ENCODE measurements at regions not wholly inside any gene's neighbourhood (a gene's known extent, or its start where the extent isn't known, plus 50 kb on each side); places are given as distances from the start of the nearest gene placed in this dataset.
"Not testable (repeated sequence)": the region's sequence is repeated elsewhere in the genome, so short reads cannot be mapped to it uniquely, and the experiment has no call there.

DNA sequence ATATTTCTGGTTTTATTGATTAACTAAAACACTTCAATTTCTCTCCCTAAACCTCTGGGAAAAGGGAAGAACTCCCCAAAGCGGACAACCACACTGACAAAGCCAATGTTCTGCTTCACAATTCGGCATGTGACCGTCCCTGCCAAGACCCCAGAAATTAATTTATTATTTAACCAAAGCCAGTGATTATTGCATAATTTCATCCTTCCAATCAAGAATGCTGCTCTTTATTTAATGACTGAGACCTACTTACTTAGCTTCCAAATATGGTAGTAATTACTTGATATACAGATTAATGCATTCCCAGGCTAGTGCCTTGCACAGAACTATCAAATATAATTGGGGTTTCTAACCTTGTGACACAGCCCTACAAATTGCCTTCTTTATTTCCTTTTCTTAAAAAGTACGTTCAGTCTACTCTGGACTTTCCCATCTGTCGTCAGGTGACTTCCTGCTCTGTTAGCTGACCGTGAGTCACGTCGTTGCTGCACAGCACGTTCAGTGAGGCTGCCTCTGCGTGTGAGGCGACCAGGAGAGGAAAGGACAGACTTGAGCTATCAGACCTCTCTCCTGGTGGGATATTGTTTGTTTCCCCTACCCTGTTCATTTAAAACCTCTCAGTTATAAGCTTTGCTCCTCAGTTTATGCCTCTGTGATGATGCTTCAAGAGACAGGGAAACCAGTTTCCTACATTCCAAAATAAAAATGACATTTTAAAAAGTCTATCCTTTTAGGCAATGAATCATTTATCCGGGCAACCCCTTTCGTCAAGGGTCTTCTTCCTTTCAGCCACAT, 55.7 kb upstream of the TNFAIP3 start:
- no peaks in the 10 kb centered on the region for H3K9me3 ChIP-seq (ENCODE audit: control insufficient read depth, low read length)
- H3K27me3 ChIP-seq (ENCODE audit: control insufficient read depth, insufficient read depth, low read length) = no peaks in the 10 kb centered on the region
- no peaks in the 10 kb centered on the region for H3K36me3 ChIP-seq (ENCODE audit: control insufficient read depth, insufficient read depth, low read length)
- H3K4me3 ChIP-seq (ENCODE audit: low read depth, low read length) = no peak overlapping the region
- H3K9ac ChIP-seq = no peak overlapping the region
- TF ChIP-seq, protein P1, sequence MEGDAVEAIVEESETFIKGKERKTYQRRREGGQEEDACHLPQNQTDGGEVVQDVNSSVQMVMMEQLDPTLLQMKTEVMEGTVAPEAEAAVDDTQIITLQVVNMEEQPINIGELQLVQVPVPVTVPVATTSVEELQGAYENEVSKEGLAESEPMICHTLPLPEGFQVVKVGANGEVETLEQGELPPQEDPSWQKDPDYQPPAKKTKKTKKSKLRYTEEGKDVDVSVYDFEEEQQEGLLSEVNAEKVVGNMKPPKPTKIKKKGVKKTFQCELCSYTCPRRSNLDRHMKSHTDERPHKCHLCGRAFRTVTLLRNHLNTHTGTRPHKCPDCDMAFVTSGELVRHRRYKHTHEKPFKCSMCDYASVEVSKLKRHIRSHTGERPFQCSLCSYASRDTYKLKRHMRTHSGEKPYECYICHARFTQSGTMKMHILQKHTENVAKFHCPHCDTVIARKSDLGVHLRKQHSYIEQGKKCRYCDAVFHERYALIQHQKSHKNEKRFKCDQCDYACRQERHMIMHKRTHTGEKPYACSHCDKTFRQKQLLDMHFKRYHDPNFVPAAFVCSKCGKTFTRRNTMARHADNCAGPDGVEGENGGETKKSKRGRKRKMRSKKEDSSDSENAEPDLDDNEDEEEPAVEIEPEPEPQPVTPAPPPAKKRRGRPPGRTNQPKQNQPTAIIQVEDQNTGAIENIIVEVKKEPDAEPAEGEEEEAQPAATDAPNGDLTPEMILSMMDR (IDR thresholded peaks at IDR 0.05) = no peak
- no peaks in the 10 kb centered on the region for H3K4me1 ChIP-seq
- peak overlapping the region; percentile 1 for H3K4me2 ChIP-seq (ENCODE audit: low read length)
- no peak overlapping the region for H3K27ac ChIP-seq
- no peak overlapping the region for H2AFZ ChIP-seq
- H3K79me2 ChIP-seq = no peaks in the 10 kb centered on the region

DNA sequence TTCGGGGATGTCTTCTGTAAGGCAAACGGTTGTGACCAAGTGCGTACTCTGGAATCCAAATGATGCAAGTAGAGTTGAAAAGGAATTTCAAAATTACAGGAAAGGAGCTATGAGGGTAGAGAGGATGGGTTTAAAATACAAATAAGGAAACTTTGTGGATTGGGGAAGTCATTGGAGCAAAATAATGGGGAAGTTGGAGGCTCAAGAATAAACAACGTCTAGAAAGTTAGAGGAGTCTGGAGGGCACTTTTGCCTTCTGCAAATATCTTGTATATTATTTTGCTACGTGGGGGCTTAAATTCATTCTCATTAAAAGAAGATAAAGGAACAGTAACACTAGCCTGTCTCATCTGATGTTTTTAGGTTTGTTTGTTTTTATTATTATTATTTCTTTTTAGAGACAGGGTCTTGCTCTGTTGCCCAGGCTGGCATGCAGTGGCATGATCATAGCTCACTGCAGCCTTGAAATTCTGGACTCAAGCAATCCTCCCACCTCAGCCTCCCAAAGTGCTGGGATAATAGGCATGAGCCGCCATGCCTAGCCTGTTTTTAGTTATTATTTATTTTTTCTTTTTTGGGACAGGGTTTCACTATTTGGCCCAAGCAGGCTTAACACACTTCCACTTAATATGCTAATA, 55.0 kb upstream of the TNFAIP3 start:
- no peaks in the 10 kb centered on the region for H3K36me3 ChIP-seq (ENCODE audit: control insufficient read depth, insufficient read depth, low read length)
- no peak overlapping the region for H3K27ac ChIP-seq
- no peaks in the 10 kb centered on the region for H3K4me1 ChIP-seq
- no peak overlapping the region for H3K4me2 ChIP-seq (ENCODE audit: low read length)
- TF ChIP-seq, protein P1 (IDR thresholded peaks at IDR 0.05) = no peak
- H3K79me2 ChIP-seq = no peaks in the 10 kb centered on the region
- H2AFZ ChIP-seq = no peak overlapping the region
- H3K4me3 ChIP-seq (ENCODE audit: low read depth, low read length) = no peak overlapping the region
- no peaks in the 10 kb centered on the region for H3K9me3 ChIP-seq (ENCODE audit: control insufficient read depth, low read length)
- H3K27me3 ChIP-seq (ENCODE audit: control insufficient read depth, insufficient read depth, low read length) = no peaks in the 10 kb centered on the region
- no peak overlapping the region for H3K9ac ChIP-seq

DNA sequence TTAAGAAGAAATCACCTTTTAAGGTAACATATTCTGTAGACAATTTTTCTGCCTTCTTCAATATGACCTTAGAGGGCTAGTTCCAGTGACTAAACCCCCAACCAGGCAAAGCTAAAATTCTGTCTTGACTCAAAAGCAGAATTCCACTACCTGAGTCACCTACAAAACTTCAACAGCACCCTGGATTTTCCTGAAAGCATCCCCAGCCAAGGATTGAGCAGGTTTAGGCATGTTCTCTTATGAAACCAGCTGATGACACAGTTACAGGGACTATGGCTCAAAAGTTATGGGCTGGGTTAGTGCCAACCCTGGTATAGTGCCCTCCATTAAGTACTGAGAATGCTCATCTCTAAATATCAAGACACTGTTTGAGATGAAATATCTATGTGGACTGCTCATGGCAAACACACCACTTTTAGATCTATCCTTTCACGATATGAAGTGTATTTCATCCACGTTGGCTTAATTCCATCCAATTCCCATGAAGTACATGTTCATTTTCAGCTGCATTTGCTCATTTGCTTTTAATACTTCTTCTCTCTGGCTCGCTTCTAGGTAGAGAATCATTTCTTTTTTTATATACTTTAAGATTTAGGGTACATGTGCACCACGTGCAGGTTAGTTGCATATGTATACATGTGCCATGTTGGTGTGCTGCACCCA, 53.6 kb upstream of the TNFAIP3 start:
- no peaks in the 10 kb centered on the region for H3K79me2 ChIP-seq
- TF ChIP-seq, protein P1 (IDR thresholded peaks at IDR 0.05) = no peak
- no peaks in the 10 kb centered on the region for H3K4me1 ChIP-seq

DNA sequence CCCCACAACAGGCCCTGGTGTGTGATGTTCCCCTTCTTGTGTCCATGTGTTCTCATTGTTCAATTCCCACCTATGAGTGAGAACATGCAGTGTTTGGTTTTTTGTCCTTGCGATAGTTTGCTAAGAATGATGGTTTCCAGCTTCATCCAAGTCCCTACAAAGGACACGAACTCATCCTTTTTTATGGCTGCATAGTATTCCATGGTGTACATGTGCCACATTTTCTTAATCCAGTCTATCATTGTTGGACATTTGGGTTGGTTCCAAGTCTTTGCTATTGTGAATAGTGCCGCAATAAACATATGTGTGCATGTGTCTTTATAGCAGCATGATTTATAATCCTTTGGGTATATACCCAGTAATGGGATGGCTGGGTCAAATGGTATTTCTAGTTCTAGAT, 53.0 kb upstream of the TNFAIP3 start:
- H3K4me1 ChIP-seq; H3K27me3 ChIP-seq (ENCODE audit: control insufficient read depth, insufficient read depth, low read length); H3K79me2 ChIP-seq; H3K9me3 ChIP-seq (ENCODE audit: control insufficient read depth, low read length); H3K27ac ChIP-seq; H3K9ac ChIP-seq; H3K4me2 ChIP-seq (ENCODE audit: low read length); H2AFZ ChIP-seq; H3K4me3 ChIP-seq (ENCODE audit: low read depth, low read length); H3K36me3 ChIP-seq (ENCODE audit: control insufficient read depth, insufficient read depth, low read length): not testable (repeated sequence)

More for the DNA sequence above, 53.6 kb upstream of the TNFAIP3 start:
- Histone ChIP-seq H3K9ac (no peak overlapping the region), H2AFZ (no peak overlapping the region), H3K36me3 (ENCODE audit: control insufficient read depth, insufficient read depth, low read length) (no peaks in the 10 kb centered on the region), H3K27ac (no peak overlapping the region), H3K9me3 (ENCODE audit: control insufficient read depth, low read length) (no peaks in the 10 kb centered on the region), H3K4me2 (ENCODE audit: low read length) (no peak overlapping the region), H3K27me3 (ENCODE audit: control insufficient read depth, insufficient read depth, low read length) (no peaks in the 10 kb centered on the region), H3K4me3 (ENCODE audit: low read depth, low read length) (no peak overlapping the region)

DNA sequence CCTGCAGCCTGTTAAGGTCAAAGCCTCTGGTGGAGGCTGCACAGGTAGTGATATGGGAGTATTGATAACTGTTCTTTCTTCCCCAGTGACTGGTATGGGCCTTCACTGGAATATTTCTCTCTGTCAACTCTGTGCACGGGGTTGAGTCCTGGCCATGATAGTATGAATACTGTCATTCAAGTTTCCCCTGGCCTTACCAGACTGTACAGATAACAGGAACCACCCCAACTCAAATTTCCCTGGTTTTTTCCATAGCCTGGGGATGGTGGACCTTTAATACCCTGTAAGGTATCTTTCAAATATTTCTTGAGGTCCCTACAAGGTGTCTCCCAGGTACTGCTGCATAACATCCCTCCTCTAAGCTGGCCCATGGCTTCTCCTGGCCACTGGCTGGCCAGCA, 51.4 kb upstream of the TNFAIP3 start:
- Histone ChIP-seq H3K4me2 (ENCODE audit: low read length) (no peak overlapping the region), H3K79me2 (no peaks in the 10 kb centered on the region), H3K9me3 (ENCODE audit: control insufficient read depth, low read length) (no peaks in the 10 kb centered on the region), H3K27me3 (ENCODE audit: control insufficient read depth, insufficient read depth, low read length) (no peaks in the 10 kb centered on the region), H3K9ac (no peak overlapping the region), H2AFZ (no peak overlapping the region), H3K36me3 (ENCODE audit: control insufficient read depth, insufficient read depth, low read length) (no peaks in the 10 kb centered on the region), H3K4me3 (ENCODE audit: low read depth, low read length) (no peak overlapping the region), H3K4me1 (no peaks in the 10 kb centered on the region), H3K27ac (no peak overlapping the region)
- TF ChIP-seq, protein P1 (IDR thresholded peaks at IDR 0.05) = no peak
